Ammon's horn (tissue), 1 donor: ENCODE measurements at regions not wholly inside any gene's neighbourhood (a gene's known extent, or its start where the extent isn't known, plus 50 kb on each side); places are given as distances from the start of the nearest gene placed in this dataset.
A peak's percentile ranks its signal among the peaks of the same experiment; 100 is the strongest.
"Not testable (repeated sequence)": the region's sequence is repeated elsewhere in the genome, so short reads cannot be mapped to it uniquely, and the experiment has no call there.

Source experiments
- DNase-seq: peaks from one replicate; pipeline ENCODE4 v3.0.0-alpha.2; 2016; ENCODE audit warnings: low spot score

- no peak for DNase-seq
These were observed 189.7 kb downstream of the C7orf25 start for GRCh38 chr7:42722198-42722597.

DNA sequence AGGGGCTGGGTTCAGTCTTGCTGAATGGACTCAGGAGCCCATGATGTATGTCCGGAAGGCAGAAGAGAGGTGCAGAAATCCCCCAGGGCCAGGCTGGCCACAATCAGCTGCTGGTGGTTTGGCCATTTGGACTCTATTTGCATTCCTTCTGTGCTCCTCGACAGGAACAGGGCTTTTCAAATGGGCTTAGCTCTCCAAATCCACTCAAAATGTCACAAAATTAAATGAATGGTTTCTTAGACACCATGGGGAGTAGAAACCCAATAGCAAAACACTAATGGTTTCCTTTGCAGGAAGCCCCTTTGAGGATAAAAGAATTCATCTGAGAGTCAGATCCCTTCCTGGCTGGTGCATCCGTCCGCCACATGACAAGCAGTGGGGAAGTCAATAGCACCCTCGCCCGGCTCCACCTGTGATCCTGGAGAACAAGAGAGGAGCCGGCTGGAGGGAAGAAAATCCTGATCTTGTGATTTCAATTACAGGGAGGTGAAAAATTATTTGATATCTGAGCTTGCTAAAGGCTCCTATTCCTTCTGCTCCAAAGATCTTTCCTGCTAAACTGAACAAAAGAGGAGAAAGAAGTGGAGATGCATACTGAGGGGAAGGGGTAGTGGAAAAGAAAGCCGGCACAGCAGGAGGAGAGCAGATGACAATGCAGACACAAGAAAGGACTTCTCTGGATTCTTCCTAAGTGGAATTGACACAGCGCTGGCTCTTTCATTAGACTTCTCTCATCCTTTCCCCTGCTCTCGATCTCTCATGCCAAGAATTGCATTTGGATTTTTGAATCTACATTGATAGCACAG is 190.7 kb downstream of the C7orf25 start:
- no peak for DNase-seq

DNA sequence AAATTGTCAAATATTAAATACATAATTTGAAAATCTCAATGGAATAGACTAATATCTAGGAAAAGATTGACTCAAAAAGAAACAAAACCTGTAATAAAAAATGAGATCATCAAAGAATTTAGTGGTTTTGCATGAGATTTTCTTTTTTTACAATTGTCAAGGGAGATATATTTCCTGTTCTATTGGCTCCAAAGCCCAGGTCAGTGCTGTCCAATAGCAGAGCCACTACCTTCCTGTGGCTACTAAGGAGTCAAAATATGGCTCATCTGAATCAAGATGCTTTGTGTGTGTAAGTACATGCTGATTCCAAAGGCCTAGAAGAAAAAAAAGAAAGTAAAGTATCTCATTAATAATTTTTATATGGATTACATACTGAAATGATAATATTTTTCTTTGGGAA is 191.9 kb downstream of the C7orf25 start:
- DNase-seq, result no peak

DNA sequence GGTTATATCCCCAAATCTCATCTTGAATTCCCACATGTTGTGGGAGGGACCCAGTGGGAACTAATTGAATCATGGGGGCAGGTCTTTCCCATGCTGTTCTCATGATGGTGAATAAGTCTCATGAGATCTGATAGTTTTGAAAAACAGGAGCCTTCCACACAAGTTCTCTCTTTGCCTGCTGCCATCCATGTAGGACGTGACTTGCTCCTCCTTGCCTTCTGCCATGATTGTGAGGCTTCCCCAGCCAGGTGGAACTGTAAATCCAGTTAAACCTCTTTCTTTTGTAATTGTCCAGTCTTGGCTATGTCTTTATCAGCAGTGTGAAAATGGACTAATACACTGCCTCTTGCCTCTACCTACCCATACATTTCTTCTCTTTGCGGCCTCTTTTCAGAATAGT is 193.4 kb downstream of the C7orf25 start:
- DNase-seq, result not testable (repeated sequence)

DNA sequence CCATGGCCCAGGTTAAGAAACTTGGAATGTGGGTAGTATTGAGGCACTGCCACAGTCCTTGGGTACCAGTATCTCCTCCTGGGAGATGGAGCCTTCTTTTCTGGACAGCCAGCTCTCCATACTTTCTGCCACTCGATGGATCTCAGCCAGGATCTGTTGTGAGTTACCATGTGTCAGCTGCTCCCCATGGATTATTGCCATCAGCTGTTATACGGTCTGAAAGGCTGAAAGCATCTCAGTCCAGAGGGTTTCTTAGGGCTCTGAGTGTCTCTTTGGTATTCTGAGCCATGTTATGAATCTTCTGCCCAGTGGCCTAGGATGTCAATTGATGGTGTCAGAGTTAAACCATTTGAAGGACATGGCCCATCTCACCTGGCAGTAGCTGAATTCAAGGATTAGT is 197.5 kb downstream of the C7orf25 start:
- DNase-seq, result no peak

- no peak for DNase-seq
These were observed 202.6 kb downstream of the C7orf25 start for GRCh38 chr7:42709284-42709683.

DNA sequence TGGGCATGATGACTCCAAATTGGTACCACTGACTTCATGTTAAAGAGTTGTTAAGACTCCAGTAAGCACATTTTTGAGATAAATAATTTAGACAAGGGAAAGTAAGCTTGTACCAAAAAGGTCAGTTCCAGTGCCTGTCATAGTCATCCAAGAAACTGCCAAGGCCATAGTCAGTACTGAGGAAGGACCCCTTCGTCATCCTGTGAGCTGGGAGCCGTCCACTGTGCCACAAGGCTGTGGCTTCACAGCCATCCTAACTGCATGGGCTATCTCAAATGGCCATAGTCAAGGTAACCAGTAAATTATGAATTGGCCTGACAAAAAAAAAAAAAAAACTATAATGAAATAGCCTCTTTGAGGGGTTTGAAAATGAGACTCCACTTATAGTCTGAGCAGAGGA is 207.2 kb downstream of the C7orf25 start:
- DNase-seq, result no peak

- DNase-seq, result no peak
These were observed 209.2 kb downstream of the C7orf25 start for GRCh38 chr7:42702647-42703046.

GRCh38 chr7:42700406-42701327 is 211.2 kb downstream of the C7orf25 start:
- DNase-seq, result no peak

DNA sequence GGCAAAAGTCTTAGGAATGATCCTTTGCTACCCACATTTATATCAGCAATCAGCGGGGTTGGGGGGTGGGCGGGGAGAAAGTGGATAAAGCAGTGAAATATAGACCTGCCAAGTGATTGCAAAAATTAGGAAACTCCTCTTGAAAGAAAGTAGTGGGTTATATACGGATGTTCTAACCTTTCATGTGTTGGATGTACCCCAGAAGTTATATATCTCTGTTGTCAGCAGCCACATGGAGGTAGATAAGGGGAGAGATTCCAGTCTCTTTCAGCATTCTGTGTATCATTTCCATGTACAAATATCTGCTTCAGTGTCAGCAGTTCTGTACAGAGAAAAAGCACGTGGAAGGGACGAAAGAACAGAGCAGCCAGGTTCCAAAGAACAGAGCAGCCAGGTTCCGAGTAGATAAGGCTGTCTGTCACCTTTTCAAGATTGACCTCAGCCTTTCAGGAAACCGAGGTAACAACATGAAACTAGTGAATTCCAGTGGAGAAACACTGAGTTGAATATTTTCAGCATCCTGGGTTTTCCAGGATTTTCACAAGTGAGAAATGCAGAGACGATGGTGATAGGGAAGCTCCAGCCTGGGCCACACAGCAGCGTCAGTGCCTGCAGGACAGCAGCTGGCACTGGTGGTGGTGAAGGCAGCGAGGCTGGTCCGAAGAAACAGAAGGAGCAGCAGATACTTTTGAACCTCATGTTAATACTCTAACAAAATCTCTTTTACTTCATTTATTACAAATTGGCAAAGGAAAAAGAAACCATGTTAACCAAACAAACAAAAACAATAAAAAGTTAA is 212.3 kb downstream of the C7orf25 start:
- DNase-seq, result no peak

GRCh38 chr7:42698600-42699374 is 213.1 kb downstream of the C7orf25 start:
- DNase-seq, result no peak

- DNase-seq, result no peak
These were observed 216.9 kb downstream of the C7orf25 start for GRCh38 chr7:42694894-42695507.

GRCh38 chr7:42693722-42694121 is 218.1 kb downstream of the C7orf25 start:
- no peak for DNase-seq

- no peak for DNase-seq
These were observed 219.2 kb downstream of the C7orf25 start for GRCh38 chr7:42692621-42693020.

DNA sequence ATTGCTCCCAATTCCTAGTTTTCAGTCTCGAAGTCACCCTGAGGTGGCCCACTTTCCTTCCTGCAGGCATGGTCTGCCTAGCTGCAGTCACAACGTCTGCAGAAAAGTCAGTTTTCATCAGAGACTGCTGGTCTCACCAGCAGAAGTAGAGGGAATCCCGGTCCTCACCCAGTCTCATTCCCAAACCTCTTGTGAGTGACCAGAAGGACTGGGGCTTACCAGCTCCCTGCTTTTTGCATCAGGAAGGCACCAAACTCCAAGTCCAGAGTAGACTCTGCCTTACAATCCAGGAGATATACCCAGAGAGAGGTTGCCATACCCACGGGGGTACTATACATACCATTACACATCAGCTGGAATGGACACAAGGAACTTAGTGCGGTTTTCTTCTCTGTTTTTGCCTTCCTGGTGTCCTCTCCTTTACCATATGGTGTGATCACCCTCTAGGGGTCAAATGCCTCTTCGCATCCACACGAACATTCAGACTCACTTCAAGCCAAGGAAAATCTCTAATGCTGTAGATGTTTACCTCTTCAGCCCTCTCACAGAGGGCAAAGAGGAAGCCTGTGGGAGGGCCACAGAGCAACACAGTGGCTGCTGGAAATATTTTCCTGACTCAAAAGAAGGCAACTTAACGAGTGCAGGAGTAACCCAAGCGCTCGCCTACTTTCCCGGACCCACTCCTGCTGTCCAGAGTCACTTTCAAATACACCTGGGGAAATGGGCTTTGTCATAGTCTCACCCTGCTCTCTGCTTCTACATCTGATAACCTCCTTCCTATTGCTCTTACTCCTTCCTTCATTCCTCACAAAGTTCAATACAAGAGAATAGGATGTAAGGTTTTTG is 220.9 kb downstream of the C7orf25 start:
- peak; percentile 17 for DNase-seq

DNA sequence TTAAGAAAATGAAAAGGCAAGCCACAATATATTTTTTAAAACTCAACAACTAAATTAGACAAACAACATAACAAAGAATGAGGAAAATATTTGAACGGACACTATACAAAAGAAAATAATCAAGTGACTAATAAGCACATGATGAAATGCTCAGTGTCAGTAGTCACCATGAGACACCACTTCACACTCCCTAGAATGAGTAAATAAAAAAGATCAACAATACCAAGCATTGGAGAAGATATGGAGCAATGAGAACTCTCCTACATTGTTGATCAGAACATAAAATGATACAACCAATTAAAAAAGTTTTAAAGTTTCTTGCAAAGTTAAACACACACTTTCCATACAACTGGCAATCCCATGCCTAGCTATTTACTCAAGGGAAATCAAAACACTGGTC is 222.2 kb downstream of the C7orf25 start:
- no peak for DNase-seq

- no peak for DNase-seq
These were observed 223.9 kb downstream of the C7orf25 start for GRCh38 chr7:42688056-42688371.

DNA sequence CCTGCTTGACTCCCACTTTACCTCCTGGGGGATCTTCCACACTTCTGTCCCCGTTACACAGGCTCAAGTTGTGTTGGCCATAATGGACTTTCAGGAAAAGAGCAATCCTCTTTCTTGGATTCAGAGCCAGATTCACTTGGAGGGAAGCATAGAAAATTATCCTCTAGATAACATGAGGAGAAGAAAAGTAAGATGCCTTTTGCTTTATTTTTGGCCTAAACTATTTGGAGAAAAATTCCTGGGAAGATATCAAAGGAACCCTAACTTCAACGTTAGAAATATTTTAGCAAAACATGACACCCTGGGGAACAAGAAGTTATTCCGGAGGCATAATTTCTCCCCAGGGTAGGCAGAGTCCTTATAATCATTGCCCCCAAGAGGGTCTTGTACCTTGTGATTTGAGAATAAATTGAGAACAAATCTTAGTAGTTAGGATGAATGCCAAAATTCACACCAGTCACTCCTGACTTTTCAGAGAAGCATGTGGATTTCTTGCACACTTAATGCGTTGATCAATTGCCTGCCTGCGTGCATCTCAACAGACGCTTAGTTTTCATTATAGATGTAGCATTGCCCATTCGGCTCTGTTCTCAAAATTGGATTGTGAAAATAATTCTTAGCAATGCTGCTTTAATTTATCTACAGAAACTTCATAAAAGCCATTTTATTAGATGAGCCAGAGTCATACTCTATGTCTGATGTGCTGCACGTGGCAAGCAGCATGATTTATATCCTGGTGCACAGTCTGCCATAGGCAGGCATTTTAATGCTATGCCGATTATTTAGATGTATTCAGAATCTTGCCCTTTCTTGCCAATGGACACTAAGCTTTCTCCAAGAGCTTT is 224.4 kb downstream of the C7orf25 start:
- DNase-seq, result no peak

- no peak for DNase-seq
These were observed 225.2 kb downstream of the C7orf25 start for GRCh38 chr7:42686594-42687156.
